HEK293T (cell line): ENCODE measurements at regions not wholly inside any gene's neighbourhood (a gene's known extent, or its start where the extent isn't known, plus 50 kb on each side); places are given as distances from the start of the nearest gene placed in this dataset.
"Not testable (repeated sequence)": the region's sequence is repeated elsewhere in the genome, so short reads cannot be mapped to it uniquely, and the experiment has no call there.

Experiments
- CTCF ChIA-PET: fragments of 350-600 bp; formaldehyde crosslinking; extraction: SDS; loops from one replicate; lab custom pipeline; 2021; ENCODE audit warnings: antibody characterized with exemption, inconsistent platforms; lab: Yijun Ruan, JAX
- POLR2A ChIA-PET: fragments of 350-600 bp; formaldehyde crosslinking; extraction: SDS; loops from one replicate; lab custom pipeline; 2020; ENCODE audit warnings: antibody characterized with exemption, inconsistent platforms; lab: Yijun Ruan, JAX
- DNase-seq: peaks from one replicate; pipeline ENCODE4 v3.0.0; 2012; ENCODE audit warnings: mixed read lengths; ENCODE audit errors: extremely low spot score
- ARNT ChIP-seq: fragments of 450-650 bp; IDR thresholded peaks from 2 replicates; pipeline ENCODE4 v1.6.1; 2017; ENCODE audit warnings: mild to moderate bottlenecking
- BHLHE40 ChIP-seq: fragments of 450-650 bp; IDR thresholded peaks from 2 replicates; pipeline ENCODE4 v1.6.1; 2016; ENCODE audit warnings: mild to moderate bottlenecking, moderate library complexity, borderline replicate concordance
- CTBP1 ChIP-seq: fragments of 450-650 bp; IDR thresholded peaks from 2 replicates; pipeline ENCODE4 v1.6.1; 2016; ENCODE audit warnings: borderline replicate concordance
- ELF4 ChIP-seq: fragments of 450-650 bp; IDR thresholded peaks from 2 replicates; pipeline ENCODE4 v1.6.1; 2017; ENCODE audit warnings: antibody characterized with exemption
- FOXA1 ChIP-seq: fragments of 450-650 bp; IDR thresholded peaks from 2 replicates; pipeline ENCODE4 v1.6.1; 2016; ENCODE audit warnings: mild to moderate bottlenecking
- FOXK2 ChIP-seq: fragments of 450-650 bp; IDR thresholded peaks from 2 replicates; pipeline ENCODE4 v1.6.1; 2016; ENCODE audit warnings: mild to moderate bottlenecking
- FOXM1 ChIP-seq: fragments of 450-650 bp; IDR thresholded peaks from 2 replicates; pipeline ENCODE4 v1.6.1; 2017; ENCODE audit warnings: mild to moderate bottlenecking, borderline replicate concordance
- HDGF ChIP-seq: fragments of 450-650 bp; IDR thresholded peaks from 2 replicates; pipeline ENCODE4 v1.6.1; 2017; ENCODE audit warnings: antibody characterized with exemption, borderline replicate concordance
- L3MBTL2 ChIP-seq: fragments of 450-650 bp; conservative IDR thresholded peaks from 2 replicates; pipeline ENCODE4 v1.6.1; 2016; ENCODE audit warnings: mild to moderate bottlenecking
- LEF1 ChIP-seq: fragments of 450-650 bp; IDR thresholded peaks from 2 replicates; pipeline ENCODE4 v1.6.1; 2017; ENCODE audit warnings: mild to moderate bottlenecking, borderline replicate concordance
- NFRKB ChIP-seq: fragments of 450-650 bp; IDR thresholded peaks from 2 replicates; pipeline ENCODE4 v1.6.1; 2016; ENCODE audit warnings: mild to moderate bottlenecking, moderate library complexity
- PKNOX1 ChIP-seq: fragments of 450-650 bp; IDR thresholded peaks from 2 replicates; pipeline ENCODE4 v1.6.1; 2016
- SP1 ChIP-seq: fragments of 450-650 bp; IDR thresholded peaks from 2 replicates; pipeline ENCODE4 v1.6.1; 2017
- SUZ12 ChIP-seq: fragments of 450-650 bp; IDR thresholded peaks from 2 replicates; pipeline ENCODE4 v1.6.1; 2016; ENCODE audit warnings: mild to moderate bottlenecking
- TARDBP ChIP-seq: fragments of 450-650 bp; IDR thresholded peaks from 2 replicates; pipeline ENCODE4 v1.6.1; 2016
- ZNF384 ChIP-seq: fragments of 450-650 bp; IDR thresholded peaks from 2 replicates; pipeline ENCODE4 v1.6.1; 2016

GRCh38 chr18:42509750-42510415 lies 554.8 kb downstream of the PIK3C3 start:
- no peak for TF ChIP-seq LEF1
- TF ChIP-seq PKNOX1: no peak
- no peak for TF ChIP-seq ARNT
- TF ChIP-seq CTBP1: no peak
- TF ChIP-seq HDGF: no peak
- TF ChIP-seq NFRKB: no peak
- no peak for TF ChIP-seq SUZ12
- no peak for TF ChIP-seq TARDBP
- no peak for TF ChIP-seq ZNF384
- TF ChIP-seq BHLHE40: no peak
- DNase-seq: no peak
- ChIA-PET POLR2A (no interaction called here), CTCF (interaction anchor here (0.5 kb wide), 1 partner anchor 36 kb away, joined by 3 read pairs; no protein-coding TSS in a partner anchor)

GRCh38 chr18:42510540-42510939 lies 555.5 kb downstream of the PIK3C3 start:
- ChIA-PET POLR2A (no interaction called here), CTCF (interaction anchor here (0.5 kb wide), 1 partner anchor 36 kb away, joined by 3 read pairs; no protein-coding TSS in a partner anchor)

GRCh38 chr18:42513441-42513840 lies 558.4 kb downstream of the PIK3C3 start:
- no peak for TF ChIP-seq FOXM1
- TF ChIP-seq CTBP1: no peak
- no peak for TF ChIP-seq TARDBP
- TF ChIP-seq FOXK2: no peak
- ChIA-PET CTCF (interaction anchor here (0.6 kb wide), 1 partner anchor 215 kb away, joined by 3 read pairs; no protein-coding TSS in a partner anchor), POLR2A (no interaction called here)
- no peak for DNase-seq

More at GRCh38 chr18:42510540-42510939, 555.5 kb downstream of the PIK3C3 start:
- no peak for DNase-seq
- TF ChIP-seq ZNF384 (no peak), SUZ12 (no peak), ARNT (no peak), FOXA1 (no peak), HDGF (no peak), FOXM1 (no peak), SP1 (no peak), BHLHE40 (no peak), NFRKB (no peak), TARDBP (no peak), LEF1 (no peak), CTBP1 (no peak), PKNOX1 (no peak), L3MBTL2 (no peak), ELF4 (no peak), FOXK2 (no peak)

GRCh38 chr18:42514512-42514911 lies 559.5 kb downstream of the PIK3C3 start:
- TF ChIP-seq ELF4: no peak
- no peak for TF ChIP-seq HDGF
- TF ChIP-seq L3MBTL2: no peak
- TF ChIP-seq ZNF384: no peak
- no peak for TF ChIP-seq BHLHE40
- no peak for TF ChIP-seq PKNOX1
- TF ChIP-seq FOXK2: no peak
- no peak for TF ChIP-seq SUZ12
- TF ChIP-seq ARNT: no peak
- TF ChIP-seq FOXM1: no peak
- no peak for TF ChIP-seq NFRKB
- TF ChIP-seq FOXA1: no peak
- TF ChIP-seq LEF1: no peak
- no peak for TF ChIP-seq SP1
- ChIA-PET CTCF (no interaction called here), POLR2A (no interaction called here)
- no peak for DNase-seq

- ChIA-PET POLR2A (no interaction called here), CTCF (no interaction called here)
- TF ChIP-seq BHLHE40 (no peak), FOXA1 (no peak)
- no peak for DNase-seq
Measured at GRCh38 chr18:42517896-42518295, 562.9 kb downstream of the PIK3C3 start.

- DNase-seq, CTCF ChIA-PET: not testable (repeated sequence)
Measured at GRCh38 chr18:42518331-42518730, 563.3 kb downstream of the PIK3C3 start.

GRCh38 chr18:42520138-42520537 lies 565.1 kb downstream of the PIK3C3 start:
- ChIA-PET POLR2A (no interaction called here), CTCF (no interaction called here)
- no peak for TF ChIP-seq HDGF
- no peak for TF ChIP-seq ELF4
- no peak for TF ChIP-seq LEF1
- TF ChIP-seq SUZ12: no peak
- TF ChIP-seq L3MBTL2: no peak
- no peak for TF ChIP-seq FOXK2
- no peak for TF ChIP-seq SP1
- no peak for TF ChIP-seq CTBP1
- no peak for TF ChIP-seq PKNOX1
- no peak for TF ChIP-seq TARDBP
- no peak for TF ChIP-seq NFRKB
- TF ChIP-seq ZNF384: no peak
- no peak for TF ChIP-seq FOXA1
- no peak for TF ChIP-seq ARNT
- TF ChIP-seq BHLHE40: no peak
- TF ChIP-seq FOXM1: no peak
- no peak for DNase-seq

More at GRCh38 chr18:42518331-42518730, 563.3 kb downstream of the PIK3C3 start:
- POLR2A ChIA-PET: not testable (repeated sequence)
